PC-9 (cell line): ENCODE measurements at regions not wholly inside any gene's neighbourhood (a gene's known extent, or its start where the extent isn't known, plus 50 kb on each side); places are given as distances from the start of the nearest gene placed in this dataset.

ENCODE experiments used
- CTCF ChIP-seq: fragments of 200-600 bp; sonication (generic); conservative IDR thresholded peaks from 2 replicates; pipeline ENCODE4 v1.6.1; 2017; ENCODE audit warnings: mixed run types, antibody characterized with exemption, mild to moderate bottlenecking, moderate library complexity
- EZH2 ChIP-seq: fragments of 200-600 bp; sonication (generic); IDR thresholded peaks from 2 replicates; pipeline ENCODE4 v1.8.0; 2017; ENCODE audit warnings: antibody characterized with exemption, low read depth

- TF ChIP-seq CTCF (no peak), EZH2 (no peak)
These were observed 164.4 kb downstream of the GLRX3 start for GRCh38 chr10:130300608-130301020.
